22Rv1 (cell line): ENCODE measurements at regions not wholly inside any gene's neighbourhood (a gene's known extent, or its start where the extent isn't known, plus 50 kb on each side); places are given as distances from the start of the nearest gene placed in this dataset.

Experiments used
- H3K27ac ChIP-seq: fragments of 450-650 bp; 2 replicates; pipeline ENCODE4 v1.5.1; 2017
- ZFX ChIP-seq: fragments of 450-650 bp; IDR thresholded peaks from 2 replicates; pipeline ENCODE4 v1.6.1; 2017; ENCODE audit warnings: antibody characterized with exemption, borderline replicate concordance
- TF ChIP-seq, protein P1 (sequence below): fragments of 450-650 bp; IDR thresholded peaks from 2 replicates; pipeline ENCODE4 v1.5.1; 2017; ENCODE audit warnings: mild to moderate bottlenecking

DNA sequence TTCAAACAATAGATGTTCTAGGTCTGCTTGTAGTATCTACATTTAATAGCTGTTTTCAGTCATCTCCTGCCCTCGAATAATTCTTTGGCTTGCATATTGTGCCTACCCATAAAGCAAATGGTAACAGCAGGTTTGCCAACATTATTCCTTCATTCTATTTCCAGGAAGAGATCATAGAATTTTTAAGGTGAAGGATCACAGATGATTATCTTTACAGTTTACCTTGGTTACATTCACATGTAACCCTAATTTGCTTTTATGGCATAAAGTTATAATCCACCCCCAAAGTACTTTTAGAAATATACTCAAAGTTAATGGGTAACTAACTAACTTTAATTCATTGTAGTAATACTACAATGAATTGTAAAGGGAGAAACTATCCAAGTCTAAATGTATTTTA, 315.5 kb downstream of the NSUN3 start:
- no peak for TF ChIP-seq ZFX
- TF ChIP-seq, protein P1, sequence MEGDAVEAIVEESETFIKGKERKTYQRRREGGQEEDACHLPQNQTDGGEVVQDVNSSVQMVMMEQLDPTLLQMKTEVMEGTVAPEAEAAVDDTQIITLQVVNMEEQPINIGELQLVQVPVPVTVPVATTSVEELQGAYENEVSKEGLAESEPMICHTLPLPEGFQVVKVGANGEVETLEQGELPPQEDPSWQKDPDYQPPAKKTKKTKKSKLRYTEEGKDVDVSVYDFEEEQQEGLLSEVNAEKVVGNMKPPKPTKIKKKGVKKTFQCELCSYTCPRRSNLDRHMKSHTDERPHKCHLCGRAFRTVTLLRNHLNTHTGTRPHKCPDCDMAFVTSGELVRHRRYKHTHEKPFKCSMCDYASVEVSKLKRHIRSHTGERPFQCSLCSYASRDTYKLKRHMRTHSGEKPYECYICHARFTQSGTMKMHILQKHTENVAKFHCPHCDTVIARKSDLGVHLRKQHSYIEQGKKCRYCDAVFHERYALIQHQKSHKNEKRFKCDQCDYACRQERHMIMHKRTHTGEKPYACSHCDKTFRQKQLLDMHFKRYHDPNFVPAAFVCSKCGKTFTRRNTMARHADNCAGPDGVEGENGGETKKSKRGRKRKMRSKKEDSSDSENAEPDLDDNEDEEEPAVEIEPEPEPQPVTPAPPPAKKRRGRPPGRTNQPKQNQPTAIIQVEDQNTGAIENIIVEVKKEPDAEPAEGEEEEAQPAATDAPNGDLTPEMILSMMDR: no peak
- no peak overlapping the region for H3K27ac ChIP-seq

DNA sequence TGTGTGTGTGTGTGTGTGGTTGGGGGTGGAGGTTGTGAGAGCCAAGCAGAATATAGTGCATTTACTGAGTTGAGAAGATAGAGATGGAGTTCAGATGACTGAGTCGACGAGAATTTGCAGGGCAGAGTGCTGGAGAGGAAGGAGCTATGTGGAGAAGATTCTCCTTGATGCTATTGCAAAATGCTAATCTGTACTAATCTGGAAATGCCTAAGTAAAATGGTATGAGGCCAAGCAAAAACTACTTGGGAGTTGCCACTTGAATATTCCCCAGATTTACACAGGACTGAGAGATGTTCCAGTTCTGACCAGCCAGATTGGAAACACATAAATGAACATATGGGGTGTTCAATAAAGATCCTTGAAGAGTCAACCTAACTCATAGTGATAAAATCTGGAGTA, 316.4 kb downstream of the NSUN3 start:
- no peak overlapping the region for H3K27ac ChIP-seq
- no peak for TF ChIP-seq ZFX
- TF ChIP-seq, protein P1: no peak

DNA sequence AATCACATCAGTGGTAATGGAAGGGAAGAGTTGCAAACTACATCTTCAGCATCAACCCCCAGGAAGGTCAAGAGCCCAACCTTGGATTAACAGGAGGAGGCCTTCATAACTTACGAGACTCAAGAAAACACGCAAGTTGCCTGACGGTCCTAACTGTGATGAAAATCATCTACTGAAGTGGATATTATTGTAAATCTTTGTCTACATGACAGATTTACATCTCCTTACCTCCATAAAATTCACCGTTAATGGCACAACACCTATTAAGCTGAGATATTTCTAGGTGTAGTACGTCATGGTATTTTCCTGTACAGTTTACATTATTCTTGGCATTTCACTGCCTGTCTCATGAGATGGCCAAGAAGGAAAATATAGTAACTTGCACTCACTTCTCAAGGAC, 332.0 kb downstream of the NSUN3 start:
- no peak overlapping the region for H3K27ac ChIP-seq
- no peak for TF ChIP-seq ZFX
- TF ChIP-seq, protein P1: no peak

DNA sequence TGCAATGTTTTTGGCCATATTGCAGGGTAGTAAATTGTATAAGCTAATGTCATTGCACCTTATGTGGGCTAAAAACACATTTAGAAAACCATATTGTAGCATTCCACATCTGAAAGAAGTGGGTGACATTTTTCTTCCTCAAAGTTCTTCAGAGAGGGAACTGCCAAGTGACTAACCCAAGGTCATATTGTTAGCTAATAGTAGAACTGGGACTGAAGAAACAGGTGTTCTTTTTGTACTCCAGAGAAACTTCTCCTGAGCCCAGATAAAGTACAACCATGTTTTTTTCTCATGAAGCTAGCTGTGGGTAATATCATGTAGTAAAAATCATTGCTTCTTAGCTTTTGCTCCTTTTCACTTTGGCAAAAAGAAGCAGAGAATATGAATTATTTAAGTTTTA, 333.0 kb downstream of the NSUN3 start:
- TF ChIP-seq, protein P1: no peak
- TF ChIP-seq ZFX: no peak
- H3K27ac ChIP-seq: no peak overlapping the region

DNA sequence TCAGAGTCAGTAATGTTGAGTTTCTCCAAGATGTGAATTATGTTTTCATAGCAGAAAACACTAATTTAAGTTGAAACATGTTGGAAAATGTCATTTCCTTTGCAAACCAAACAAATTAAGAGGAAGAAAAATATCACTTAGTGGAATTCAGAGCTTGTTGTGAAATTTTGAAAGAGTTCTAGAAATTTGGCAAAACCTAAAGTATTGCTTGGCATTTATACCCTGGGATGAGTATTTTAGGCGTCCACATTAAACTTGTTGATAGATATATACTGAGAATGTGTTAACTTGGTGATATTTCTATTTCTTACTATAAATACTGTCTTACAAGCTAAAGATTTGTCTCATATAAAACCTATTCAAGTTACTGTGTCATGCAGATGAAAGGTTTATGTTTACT, 335.2 kb downstream of the NSUN3 start:
- TF ChIP-seq ZFX: no peak
- TF ChIP-seq, protein P1: no peak
- H3K27ac ChIP-seq: no peak overlapping the region

DNA sequence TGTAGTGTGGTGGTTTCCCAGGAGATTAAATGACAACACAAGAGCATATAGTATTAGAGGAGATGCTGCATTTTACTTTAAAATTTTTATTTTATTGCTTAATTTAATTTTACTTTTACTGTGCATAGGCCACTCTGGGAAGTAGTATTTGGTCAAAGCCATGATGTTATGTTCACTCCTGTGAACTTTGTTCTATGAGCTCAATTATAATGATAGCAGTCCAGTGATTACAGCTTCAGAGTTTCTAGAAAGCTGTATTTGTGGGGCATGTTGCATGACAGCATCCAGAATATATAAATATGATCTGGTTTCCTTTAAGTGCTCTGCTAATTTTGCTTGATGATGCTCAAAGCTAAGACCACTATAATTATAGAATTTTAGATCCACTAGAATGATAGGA, 338.6 kb downstream of the NSUN3 start:
- TF ChIP-seq, protein P1: no peak
- TF ChIP-seq ZFX: no peak
- no peak overlapping the region for H3K27ac ChIP-seq

DNA sequence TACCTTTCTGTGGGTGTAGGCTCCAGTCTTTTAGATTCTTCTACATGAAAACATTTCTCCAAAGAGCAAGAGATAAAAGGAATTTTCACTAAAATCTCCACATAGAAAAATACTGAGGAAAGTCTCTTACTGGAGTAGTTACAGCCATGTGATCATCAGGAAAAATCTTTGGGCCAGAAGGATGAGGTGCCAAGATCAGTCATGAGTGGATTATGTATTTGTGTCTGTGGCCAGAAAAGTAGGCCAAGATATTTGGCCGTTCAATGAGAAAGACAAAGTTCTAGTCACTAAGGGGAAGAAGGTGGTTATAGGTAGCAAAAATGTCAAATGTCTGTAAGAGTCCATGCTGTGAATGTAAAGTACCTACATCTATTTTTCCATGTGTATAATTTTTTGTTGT, 339.3 kb downstream of the NSUN3 start:
- TF ChIP-seq, protein P1: no peak
- TF ChIP-seq ZFX: no peak
- no peak overlapping the region for H3K27ac ChIP-seq
